Body of pancreas (tissue), 4 donors: ENCODE measurements at regions not wholly inside any gene's neighbourhood (a gene's known extent, or its start where the extent isn't known, plus 50 kb on each side); places are given as distances from the start of the nearest gene placed in this dataset.

Experiments used
- CTCF ChIP-seq, 7 experiments: fragments of 450-650 bp in 4 of 7; fragments of 200-600 bp in 3 of 7; sonication (generic) in 3 of 7; IDR thresholded peaks; one replicate each; pipeline ENCODE4 v1.5.1; 2016 to 2019; ENCODE audit warnings: antibody characterized with exemption in 7 of 7
- POLR2A ChIP-seq, 3 donors: fragments of 450-650 bp; IDR thresholded peaks; one replicate each; pipeline ENCODE4 v1.6.1; 2016; ENCODE audit warnings: antibody characterized with exemption in 3 of 3, mild to moderate bottlenecking in 2 of 3

GRCh38 chr12:81874586-81874985, 115.4 kb upstream of the PPFIA2 start:
- TF ChIP-seq CTCF (IDR thresholded peaks at IDR 0.05) = no peak
- no peak for TF ChIP-seq POLR2A (IDR thresholded peaks at IDR 0.05)
